22Rv1 (cell line): ENCODE measurements at regions not wholly inside any gene's neighbourhood (a gene's known extent, or its start where the extent isn't known, plus 50 kb on each side); places are given as distances from the start of the nearest gene placed in this dataset.

ENCODE experiments used
- CTCF ChIP-seq: fragments of 450-650 bp; IDR thresholded peaks from 2 replicates; pipeline ENCODE4 v1.5.1; 2017; ENCODE audit warnings: mild to moderate bottlenecking
- ZFX ChIP-seq: fragments of 450-650 bp; IDR thresholded peaks from 2 replicates; pipeline ENCODE4 v1.6.1; 2017; ENCODE audit warnings: antibody characterized with exemption, borderline replicate concordance

GRCh38 chr6:12222405-12223366 lies 67.5 kb upstream of the EDN1 start:
- TF ChIP-seq CTCF, result no peak
- no peak for TF ChIP-seq ZFX
